ENCODE measurements at regions not wholly inside any gene's neighbourhood (a gene's known extent, or its start where the extent isn't known, plus 50 kb on each side); places are given as distances from the start of the nearest gene placed in this dataset.

GRCh38 chr5:115355095-115355494, 58.6 kb upstream of the CCDC112 start:
- Histone ChIP-seq H3K9me3 (no peaks in the 10 kb centered on the region), H3K4me3 (no peak overlapping the region), H3K36me3 (no peaks in the 10 kb centered on the region), H3K27me3 (replicated peaks; ENCODE audit: insufficient read depth) (no peaks in the 10 kb centered on the region), H3K27ac (no peak overlapping the region), H3K4me1 (ENCODE audit: control insufficient read depth in 1 of 2, low read depth in 2 of 2) (no peaks in the 10 kb centered on the region)
- TF ChIP-seq, protein P1, sequence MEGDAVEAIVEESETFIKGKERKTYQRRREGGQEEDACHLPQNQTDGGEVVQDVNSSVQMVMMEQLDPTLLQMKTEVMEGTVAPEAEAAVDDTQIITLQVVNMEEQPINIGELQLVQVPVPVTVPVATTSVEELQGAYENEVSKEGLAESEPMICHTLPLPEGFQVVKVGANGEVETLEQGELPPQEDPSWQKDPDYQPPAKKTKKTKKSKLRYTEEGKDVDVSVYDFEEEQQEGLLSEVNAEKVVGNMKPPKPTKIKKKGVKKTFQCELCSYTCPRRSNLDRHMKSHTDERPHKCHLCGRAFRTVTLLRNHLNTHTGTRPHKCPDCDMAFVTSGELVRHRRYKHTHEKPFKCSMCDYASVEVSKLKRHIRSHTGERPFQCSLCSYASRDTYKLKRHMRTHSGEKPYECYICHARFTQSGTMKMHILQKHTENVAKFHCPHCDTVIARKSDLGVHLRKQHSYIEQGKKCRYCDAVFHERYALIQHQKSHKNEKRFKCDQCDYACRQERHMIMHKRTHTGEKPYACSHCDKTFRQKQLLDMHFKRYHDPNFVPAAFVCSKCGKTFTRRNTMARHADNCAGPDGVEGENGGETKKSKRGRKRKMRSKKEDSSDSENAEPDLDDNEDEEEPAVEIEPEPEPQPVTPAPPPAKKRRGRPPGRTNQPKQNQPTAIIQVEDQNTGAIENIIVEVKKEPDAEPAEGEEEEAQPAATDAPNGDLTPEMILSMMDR (IDR thresholded peaks at IDR 0.05): no peak
- DNase-seq (ENCODE audit: low spot score) (no peak), ATAC-seq (ENCODE audit: insufficient number of reproducible peaks, low FRiP score, low read depth) (no peak)

DNA sequence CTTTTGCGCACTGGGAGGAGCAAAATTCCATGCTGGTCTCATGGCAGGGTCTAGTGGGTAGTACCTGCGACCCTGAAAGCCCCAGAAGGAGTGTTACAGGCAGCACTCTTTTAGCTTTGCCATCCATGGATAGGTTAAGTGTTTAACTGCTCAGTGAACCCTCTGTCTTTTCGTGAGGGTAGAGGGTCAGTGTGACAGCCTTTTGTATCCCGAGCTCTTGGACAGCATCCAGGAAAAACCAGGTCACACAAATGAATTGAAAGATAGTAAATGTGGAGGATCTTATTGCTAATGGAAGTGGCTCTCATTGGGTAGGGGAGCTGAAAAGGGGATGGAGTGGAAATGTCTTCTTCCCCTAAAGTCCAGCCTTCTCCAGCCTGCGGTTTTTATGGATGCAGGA, 57.8 kb upstream of the CCDC112 start:
- no peak for ATAC-seq (ENCODE audit: insufficient number of reproducible peaks, low FRiP score, low read depth)

GRCh38 chr5:115352571-115352970, 56.1 kb upstream of the CCDC112 start:
- H3K4me1 ChIP-seq (ENCODE audit: control insufficient read depth in 1 of 2, low read depth in 2 of 2): no peaks in the 10 kb centered on the region
- TF ChIP-seq, protein P1 (IDR thresholded peaks at IDR 0.05): no peak
- H3K27ac ChIP-seq: no peak overlapping the region
- no peaks in the 10 kb centered on the region for H3K36me3 ChIP-seq
- no peaks in the 10 kb centered on the region for H3K27me3 ChIP-seq (replicated peaks; ENCODE audit: insufficient read depth)
- no peak overlapping the region for H3K4me3 ChIP-seq
- ATAC-seq (ENCODE audit: insufficient number of reproducible peaks, low FRiP score, low read depth) (no peak), DNase-seq (ENCODE audit: low spot score) (no peak)
- H3K9me3 ChIP-seq: no peaks in the 10 kb centered on the region

More for the DNA sequence above, 57.8 kb upstream of the CCDC112 start:
- Histone ChIP-seq H3K36me3 (no peaks in the 10 kb centered on the region), H3K4me3 (no peak overlapping the region), H3K9me3 (no peaks in the 10 kb centered on the region), H3K4me1 (ENCODE audit: control insufficient read depth in 1 of 2, low read depth in 2 of 2) (no peaks in the 10 kb centered on the region), H3K27me3 (replicated peaks; ENCODE audit: insufficient read depth) (no peaks in the 10 kb centered on the region), H3K27ac (no peak overlapping the region)
- TF ChIP-seq, protein P1 (IDR thresholded peaks at IDR 0.05): no peak
- no peak for DNase-seq (ENCODE audit: low spot score)

DNA sequence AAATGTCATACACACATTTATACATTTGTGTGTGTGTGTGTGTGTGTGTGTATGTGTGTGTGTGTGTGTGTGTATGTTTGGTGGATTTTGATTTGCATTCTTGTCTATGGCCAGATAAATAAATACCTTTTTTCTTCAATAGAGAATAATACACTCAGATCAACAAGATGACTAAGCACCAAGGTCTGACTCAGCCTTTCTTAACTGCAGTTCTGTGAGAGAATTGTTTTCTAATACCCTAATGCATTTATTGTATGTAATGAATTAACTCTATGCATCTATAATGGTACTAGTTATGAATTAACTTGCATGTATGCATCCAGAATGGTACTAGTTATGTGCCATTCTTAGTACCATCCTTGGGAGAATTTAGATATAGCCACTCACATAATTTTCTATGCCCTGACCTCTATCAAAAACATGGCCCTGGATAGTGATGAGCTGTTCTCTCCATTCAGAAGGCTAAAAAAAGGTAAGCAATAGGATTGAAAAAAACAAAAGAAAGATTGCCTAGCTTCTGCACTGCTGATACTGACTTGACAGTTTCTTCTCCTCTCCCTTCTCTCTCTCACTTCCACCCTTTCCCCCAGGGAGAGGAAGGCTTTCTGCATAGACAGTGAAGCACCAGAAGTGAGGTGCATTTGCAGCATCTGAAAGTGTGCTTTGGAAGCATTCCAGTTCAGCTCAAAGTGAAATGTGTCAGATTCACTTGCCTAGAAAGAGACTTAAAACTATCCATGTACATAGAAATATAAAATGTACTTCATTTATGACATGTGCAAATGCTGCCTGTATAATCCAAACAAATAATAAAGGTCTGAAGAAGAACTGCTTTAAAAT, 55.1 kb upstream of the CCDC112 start:
- H3K4me3 ChIP-seq: no peak overlapping the region
- H3K27me3 ChIP-seq (replicated peaks; ENCODE audit: insufficient read depth): no peaks in the 10 kb centered on the region
- H3K4me1 ChIP-seq (ENCODE audit: control insufficient read depth in 1 of 2, low read depth in 2 of 2): no peaks in the 10 kb centered on the region
- ATAC-seq (ENCODE audit: insufficient number of reproducible peaks, low FRiP score, low read depth) (no peak), DNase-seq (ENCODE audit: low spot score) (no peak)
- no peak overlapping the region for H3K27ac ChIP-seq
- no peaks in the 10 kb centered on the region for H3K9me3 ChIP-seq
- TF ChIP-seq, protein P1 (IDR thresholded peaks at IDR 0.05): no peak
- H3K36me3 ChIP-seq: no peaks in the 10 kb centered on the region

DNA sequence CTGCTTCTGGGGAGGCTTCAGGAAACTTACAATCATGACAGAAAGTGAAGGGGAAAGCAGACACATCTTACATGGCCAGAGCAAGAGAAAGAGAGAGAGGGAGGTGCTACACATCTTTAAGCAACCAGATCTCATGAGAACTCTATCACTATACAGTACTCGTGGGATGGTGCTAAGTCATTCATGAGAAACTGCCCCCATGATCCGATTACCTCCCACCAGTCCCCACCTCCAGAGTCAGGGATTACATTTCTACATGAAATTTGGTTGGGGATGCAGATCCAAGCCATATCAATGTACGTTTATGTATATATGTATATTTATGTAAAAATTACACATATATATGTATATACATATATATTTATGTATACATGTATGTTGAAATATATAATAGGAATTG, 54.4 kb upstream of the CCDC112 start:
- ATAC-seq (ENCODE audit: insufficient number of reproducible peaks, low FRiP score, low read depth): no peak
- H3K27ac ChIP-seq: no peak overlapping the region
- no peak overlapping the region for H3K4me3 ChIP-seq
- no peaks in the 10 kb centered on the region for H3K27me3 ChIP-seq (replicated peaks; ENCODE audit: insufficient read depth)
- no peaks in the 10 kb centered on the region for H3K36me3 ChIP-seq
- H3K4me1 ChIP-seq (ENCODE audit: control insufficient read depth in 1 of 2, low read depth in 2 of 2): no peaks in the 10 kb centered on the region
- no peaks in the 10 kb centered on the region for H3K9me3 ChIP-seq
- TF ChIP-seq, protein P1 (IDR thresholded peaks at IDR 0.05): no peak
- DNase-seq (ENCODE audit: low spot score): no peak
